ENCODE measurements at regions not wholly inside any gene's neighbourhood (a gene's known extent, or its start where the extent isn't known, plus 50 kb on each side); places are given as distances from the start of the nearest gene placed in this dataset.

GRCh38 chr20:48054051-48054450 is 268.8 kb upstream of the SULF2 start:
- no peak for DNase-seq
- H3K27me3 ChIP-seq, result peaks cover 0 to 16% (median 0%) of the 10 kb centered on the region in 9 donors
- TF ChIP-seq CTCF (IDR thresholded peaks at IDR 0.05) (no peak), POLR2A (IDR thresholded peaks at IDR 0.05) (no peak)
- no peak overlapping the region for H3K27ac ChIP-seq
- no peak for ATAC-seq
- no peaks in the 10 kb centered on the region for H3K36me3 ChIP-seq
- peaks cover 0 to 15% (median 1%) of the 10 kb centered on the region in 12 donors for H3K9me3 ChIP-seq
- H3K4me1 ChIP-seq, result peaks cover 0 to 4% (median 0%) of the 10 kb centered on the region in 12 donors
- H3K4me3 ChIP-seq, result no peak overlapping the region
- intact Hi-C loops (cut with DNase I), result no loop called here
- 57 to 63% (median 61%) methylated on average over 7 of the region's 7 CpGs for WGBS, 4 donors

- Histone ChIP-seq H3K27me3 (peaks cover 0 to 16% (median 0%) of the 10 kb centered on the region in 9 donors), H3K9me3 (peaks cover 0 to 10% (median 0%) of the 10 kb centered on the region in 12 donors), H3K36me3 (no peaks in the 10 kb centered on the region), H3K27ac (no peak overlapping the region), H3K4me3 (no peak overlapping the region), H3K4me1 (peaks cover 0 to 4% (median 0%) of the 10 kb centered on the region in 12 donors)
- 36 to 46% (median 37%) methylated on average over 2 of the region's 2 CpGs for WGBS, 4 donors
- TF ChIP-seq POLR2A (IDR thresholded peaks at IDR 0.05), result no peak
- no peak for TF ChIP-seq CTCF (IDR thresholded peaks at IDR 0.05)
- DNase-seq (no peak), ATAC-seq (no peak)
- intact Hi-C loops (cut with DNase I), result no loop called here
Measured at GRCh38 chr20:48052475-48052835, 267.2 kb upstream of the SULF2 start.

GRCh38 chr20:48051794-48052474 is 266.7 kb upstream of the SULF2 start:
- Histone ChIP-seq H3K4me3 (no peak overlapping the region), H3K27me3 (peaks cover 0 to 11% (median 0%) of the 10 kb centered on the region in 9 donors), H3K27ac (no peak overlapping the region), H3K36me3 (no peaks in the 10 kb centered on the region), H3K9me3 (peaks cover 0 to 10% (median 0%) of the 10 kb centered on the region in 12 donors), H3K4me1 (peaks cover 0 to 4% (median 0%) of the 10 kb centered on the region in 12 donors)
- no peak for ATAC-seq
- TF ChIP-seq POLR2A (IDR thresholded peaks at IDR 0.05) (no peak), CTCF (IDR thresholded peaks at IDR 0.05) (no peak)
- no peak for DNase-seq
- WGBS, 4 donors, result 23 to 56% (median 43%) methylated on average over 3 of the region's 3 CpGs
- intact Hi-C loops (cut with DNase I), result no loop called here

GRCh38 chr20:48049641-48050040 is 264.4 kb upstream of the SULF2 start:
- no peak for DNase-seq
- TF ChIP-seq CTCF (IDR thresholded peaks at IDR 0.05) (no peak), POLR2A (IDR thresholded peaks at IDR 0.05) (no peak)
- H3K27ac ChIP-seq, result no peak overlapping the region
- intact Hi-C loops (cut with DNase I), result no loop called here
- no peaks in the 10 kb centered on the region for H3K36me3 ChIP-seq
- WGBS, 4 donors, result 56 to 83% (median 73%) methylated on average over 1 of the region's 1 CpG
- H3K9me3 ChIP-seq, result peaks cover 0 to 10% (median 0%) of the 10 kb centered on the region in 12 donors
- H3K4me1 ChIP-seq, result peaks cover 0 to 4% (median 0%) of the 10 kb centered on the region in 12 donors
- no peak for ATAC-seq
- peaks cover 0 to under 1% (median 0%) of the 10 kb centered on the region in 9 donors for H3K27me3 ChIP-seq
- H3K4me3 ChIP-seq, result no peak overlapping the region
